GM18868 (cell line): ENCODE measurements at regions not wholly inside any gene's neighbourhood (a gene's known extent, or its start where the extent isn't known, plus 50 kb on each side); places are given as distances from the start of the nearest gene placed in this dataset.
"Not testable (repeated sequence)": the region's sequence is repeated elsewhere in the genome, so short reads cannot be mapped to it uniquely, and the experiment has no call there.

ENCODE experiments used
- ATAC-seq: cut with Tn5 transposase; IDR thresholded peaks from one replicate; pipeline ENCODE4 v1.9.1; 2021; ENCODE audit warnings: mild to moderate bottlenecking, moderate library complexity; ENCODE audit not compliant: unreplicated experiment

DNA sequence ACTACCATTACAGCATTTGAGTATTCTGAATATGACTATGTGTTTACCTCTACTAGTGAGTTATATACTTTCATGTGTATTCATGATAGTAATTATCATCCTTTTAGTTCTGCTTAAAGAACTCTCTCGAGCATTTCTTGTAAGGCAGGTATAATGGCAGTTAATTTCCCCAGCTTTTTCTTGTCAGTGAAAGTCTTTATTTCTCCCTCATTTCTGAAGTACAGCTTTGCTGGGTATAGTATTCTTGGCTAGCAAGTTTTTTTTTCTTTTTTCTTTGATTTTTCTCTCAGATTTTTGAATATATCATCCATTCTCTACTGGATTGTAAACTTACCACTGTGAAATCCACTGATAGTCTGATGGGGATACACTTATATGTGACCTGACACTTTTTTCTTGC is 165.9 kb upstream of the ARHGAP5 start:
- ATAC-seq = no peak

DNA sequence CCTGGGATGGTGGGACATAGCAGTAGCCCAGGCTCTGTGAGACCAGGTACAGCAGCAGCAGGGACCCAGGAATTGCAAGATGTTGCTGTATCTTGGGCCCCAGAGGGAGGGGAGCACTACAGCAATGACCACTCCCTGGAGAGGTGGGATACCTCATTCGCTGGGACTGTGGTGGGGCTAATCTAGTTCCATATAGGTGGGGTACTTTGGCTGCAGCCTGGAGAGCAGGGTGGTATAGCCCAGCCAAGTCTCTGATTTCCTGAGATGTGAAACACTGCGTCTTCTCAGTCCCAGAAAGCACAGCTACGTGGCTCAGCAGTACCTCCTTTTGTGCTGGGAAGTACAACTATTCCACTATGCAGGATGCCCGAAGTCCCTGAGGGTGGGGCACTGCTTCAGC is 163.7 kb upstream of the ARHGAP5 start:
- ATAC-seq = no peak

DNA sequence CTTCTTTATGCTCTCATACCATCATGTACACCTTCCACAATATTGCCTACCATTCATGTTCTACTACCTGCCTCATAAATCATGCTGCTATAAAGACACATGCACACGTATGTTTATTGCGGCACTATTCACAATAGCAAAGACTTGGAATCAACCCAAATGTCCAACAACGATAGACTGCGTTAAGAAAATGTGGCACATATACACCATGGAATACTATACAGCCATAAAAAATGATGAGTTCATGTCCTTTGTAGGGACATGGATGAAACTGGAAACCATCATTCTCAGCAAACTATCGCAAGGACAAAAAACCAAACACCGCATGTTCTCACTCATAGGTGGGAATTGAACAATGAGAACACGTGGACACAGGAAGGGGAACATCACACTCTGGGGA is 158.8 kb upstream of the ARHGAP5 start:
- ATAC-seq = not testable (repeated sequence)

DNA sequence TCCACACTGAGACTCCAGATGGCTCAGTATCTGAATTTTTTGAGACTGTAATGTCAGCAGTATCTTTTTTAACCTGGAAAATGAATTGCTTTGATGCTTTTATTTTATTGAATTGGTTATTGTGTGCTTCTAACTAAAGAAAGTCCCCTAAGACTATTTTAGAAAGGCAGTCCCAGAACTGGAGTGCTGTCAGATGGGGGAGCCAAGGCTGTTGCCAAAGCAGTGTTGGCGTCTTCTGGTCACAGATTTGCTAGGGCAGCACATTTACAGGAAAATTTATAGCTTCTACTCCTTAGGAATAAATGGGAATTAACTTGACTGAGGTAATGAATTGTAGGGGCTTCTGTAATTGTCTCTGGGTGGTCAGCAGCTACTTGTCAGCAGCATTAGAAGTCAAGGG is 157.1 kb upstream of the ARHGAP5 start:
- ATAC-seq = no peak

DNA sequence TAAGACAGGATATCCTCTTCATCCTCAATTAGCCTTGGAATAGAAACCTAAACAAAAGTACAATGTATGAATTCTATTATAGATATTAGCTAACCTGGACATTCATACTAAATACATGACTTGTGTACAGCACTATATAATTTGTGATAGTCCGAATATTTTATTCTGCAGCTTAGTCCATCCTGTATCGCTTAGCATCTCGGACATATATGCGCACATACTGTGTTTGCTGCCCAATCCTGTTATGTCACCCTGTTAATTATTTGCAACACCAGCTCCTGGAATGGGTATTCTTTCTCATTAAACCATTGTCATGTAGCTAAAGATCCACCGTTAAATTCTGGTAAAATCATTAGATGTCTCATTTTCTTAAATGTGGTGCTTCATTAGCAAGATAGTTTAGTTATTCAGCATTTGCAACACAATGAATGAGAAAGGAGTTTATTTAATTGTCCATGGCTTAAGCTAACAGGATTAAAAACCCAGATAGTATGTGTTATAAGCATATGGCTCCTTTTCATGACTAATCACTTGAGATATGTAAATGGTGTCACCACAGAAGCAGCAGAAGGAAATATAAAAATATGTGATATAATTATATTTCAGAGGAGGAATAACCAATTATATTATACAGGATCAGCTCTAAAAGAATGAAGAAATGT is 156.0 kb upstream of the ARHGAP5 start:
- ATAC-seq = no peak

DNA sequence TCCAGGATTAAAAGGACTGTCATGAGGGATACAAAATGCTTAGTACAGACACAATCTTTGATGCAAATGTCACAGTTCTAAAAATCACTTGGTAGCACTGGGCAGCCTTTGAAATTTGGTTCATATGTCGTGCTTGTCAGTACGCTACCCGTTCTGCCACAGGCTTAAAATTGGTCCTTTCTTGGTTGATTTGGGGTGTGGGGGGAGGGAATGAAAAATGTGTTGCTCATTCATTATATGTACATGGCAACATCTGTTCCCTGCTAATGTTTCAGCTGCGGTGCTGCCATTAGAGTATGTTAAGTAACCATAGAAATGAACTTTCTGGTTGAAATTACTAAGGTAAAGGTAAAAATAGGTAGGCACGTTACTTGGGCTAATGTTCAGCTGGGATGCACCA is 155.4 kb upstream of the ARHGAP5 start:
- ATAC-seq = no peak

DNA sequence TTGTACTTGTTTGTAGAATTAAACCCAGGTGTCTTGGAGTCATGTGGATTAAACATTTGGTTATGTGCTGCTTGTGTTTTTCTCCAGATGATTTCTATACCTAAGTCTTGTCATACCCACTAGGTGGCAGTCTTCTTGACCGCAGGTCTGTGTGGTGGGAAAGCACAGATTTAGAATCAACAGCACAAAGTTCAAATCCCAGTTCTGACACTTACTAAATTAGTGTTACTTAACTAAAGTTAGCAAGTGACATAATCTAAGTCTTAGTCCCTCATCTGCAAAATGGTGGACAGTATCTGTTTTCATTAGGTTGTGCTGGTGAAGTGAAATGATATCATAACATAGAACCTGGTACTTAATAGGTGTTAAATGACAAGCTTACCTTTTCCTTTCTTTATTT is 151.0 kb upstream of the ARHGAP5 start:
- ATAC-seq = peak; percentile 85

DNA sequence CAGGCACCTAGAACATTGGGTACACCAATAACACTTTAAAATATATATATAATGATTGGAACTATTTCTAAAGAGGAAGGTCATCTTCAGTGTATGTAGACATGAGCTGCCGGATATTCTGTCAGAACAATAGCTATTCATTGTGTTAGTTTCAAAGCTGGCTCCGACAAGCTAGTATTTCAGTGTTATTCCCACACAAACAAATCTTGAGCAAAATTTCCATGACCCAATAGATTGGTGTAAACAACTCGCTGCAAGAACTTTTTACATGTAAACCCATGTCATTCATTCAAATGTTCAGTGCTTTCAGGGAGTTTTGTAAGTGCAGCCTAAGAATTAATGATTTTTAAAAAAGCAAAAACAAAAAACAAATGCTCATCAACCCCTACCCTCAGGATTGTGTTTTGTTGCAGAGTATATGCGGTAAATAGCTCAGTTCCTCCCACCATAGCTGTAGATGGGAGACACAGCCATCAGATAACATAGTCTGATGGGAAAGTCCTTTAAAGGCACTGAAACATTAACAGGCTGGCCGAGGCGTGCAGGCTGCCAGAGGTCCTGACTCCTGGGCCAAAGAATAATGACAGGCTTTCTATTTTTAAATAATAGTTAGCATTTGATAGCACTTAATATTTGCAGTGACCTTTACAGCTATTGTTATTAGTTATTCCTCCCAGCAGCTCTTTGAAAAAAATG is 150.3 kb upstream of the ARHGAP5 start:
- ATAC-seq = no peak

DNA sequence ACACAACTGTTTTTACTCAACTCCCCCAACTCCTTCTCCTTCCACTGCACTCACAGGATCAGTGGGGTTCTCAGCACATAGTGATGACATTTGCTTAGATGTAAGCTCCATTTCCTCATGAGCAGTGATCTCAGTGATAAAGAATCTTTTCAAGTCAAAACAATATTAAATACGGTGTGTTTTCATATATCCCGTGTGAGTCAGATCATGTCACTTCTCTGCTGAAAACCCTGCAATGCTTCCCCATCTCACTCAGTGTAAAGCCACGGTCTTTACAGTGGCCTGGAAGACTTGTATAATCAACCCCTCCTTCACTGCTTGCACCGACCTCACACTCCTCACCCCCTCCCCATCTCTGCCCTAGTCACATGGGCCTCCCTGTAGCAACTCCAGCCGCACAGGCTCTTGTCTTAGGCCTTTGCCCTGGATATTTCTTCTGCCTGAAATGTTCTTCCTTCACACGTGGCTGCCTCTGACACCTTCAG is 149.7 kb upstream of the ARHGAP5 start:
- no peak for ATAC-seq

DNA sequence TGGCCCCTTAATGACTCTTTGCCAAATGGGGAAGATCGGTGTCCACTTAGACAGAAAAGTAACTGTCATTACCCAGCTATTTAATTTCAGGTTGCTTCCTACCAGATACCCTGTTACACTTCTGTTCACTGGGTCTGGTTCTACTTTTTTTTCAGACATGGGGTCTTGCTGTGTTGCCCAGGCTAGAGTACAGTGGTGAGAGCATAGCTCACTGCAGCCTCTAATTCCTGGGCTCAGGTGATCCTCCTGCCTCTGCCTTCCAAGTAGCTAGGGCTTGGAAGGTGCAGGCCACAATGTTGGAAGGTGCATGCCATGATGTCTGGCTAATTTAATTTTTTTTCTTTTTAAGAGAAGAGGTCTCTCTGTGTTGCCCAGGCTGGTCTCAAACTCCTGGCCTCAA is 147.0 kb upstream of the ARHGAP5 start:
- no peak for ATAC-seq

DNA sequence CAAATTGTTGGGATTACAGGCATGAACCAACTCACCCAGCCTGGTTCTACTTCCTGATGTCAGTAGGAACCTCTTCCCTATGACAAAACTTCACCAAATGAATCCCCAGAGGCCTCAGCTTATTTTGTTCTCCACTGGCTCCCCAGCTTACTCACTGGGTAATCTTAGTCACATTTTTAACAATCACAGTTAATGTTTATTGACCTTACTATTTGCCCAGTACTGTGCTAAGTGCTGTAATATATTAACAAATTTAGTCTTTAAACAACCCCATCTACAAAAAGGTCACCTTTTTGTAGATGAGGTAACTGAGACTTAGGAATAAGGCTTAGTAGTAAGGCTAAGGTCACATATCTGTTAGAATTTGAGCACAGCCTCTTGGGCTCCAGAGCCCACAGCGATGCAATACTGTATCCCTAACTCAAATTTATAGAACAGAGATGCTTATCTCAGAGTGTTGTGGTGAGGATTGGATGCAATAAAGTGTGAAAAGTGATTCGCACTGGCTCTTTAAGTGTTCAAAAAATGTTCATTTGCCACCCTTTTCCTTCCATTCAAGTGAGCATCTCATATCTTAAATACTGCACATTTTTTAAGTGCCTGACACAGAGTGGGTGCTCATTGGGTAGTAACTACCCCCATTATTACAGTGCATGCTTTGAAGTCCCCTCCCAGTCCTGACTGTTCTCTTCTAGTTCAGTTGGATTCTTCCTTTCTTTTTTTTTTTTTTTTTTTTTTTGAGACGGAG is 146.4 kb upstream of the ARHGAP5 start:
- ATAC-seq = no peak

DNA sequence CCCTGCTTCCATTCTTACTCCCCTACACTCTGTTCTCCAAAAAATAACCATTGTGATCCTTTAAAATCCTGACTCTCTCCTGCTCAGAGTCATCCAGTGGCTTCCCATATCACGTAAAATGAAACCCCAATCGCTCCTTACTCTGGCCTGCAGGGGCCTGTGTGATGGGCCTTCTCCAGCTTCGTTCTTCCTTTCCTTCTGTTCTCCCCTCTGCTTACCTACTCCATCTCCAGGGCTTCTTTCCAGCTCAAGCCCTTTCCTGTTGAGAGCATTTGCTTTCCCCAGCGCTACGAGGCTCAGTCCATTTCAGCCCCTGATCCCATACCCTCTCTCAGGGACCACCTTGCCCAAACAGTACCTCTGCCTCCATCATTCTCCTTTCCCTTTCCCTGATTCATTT is 144.4 kb upstream of the ARHGAP5 start:
- no peak for ATAC-seq

DNA sequence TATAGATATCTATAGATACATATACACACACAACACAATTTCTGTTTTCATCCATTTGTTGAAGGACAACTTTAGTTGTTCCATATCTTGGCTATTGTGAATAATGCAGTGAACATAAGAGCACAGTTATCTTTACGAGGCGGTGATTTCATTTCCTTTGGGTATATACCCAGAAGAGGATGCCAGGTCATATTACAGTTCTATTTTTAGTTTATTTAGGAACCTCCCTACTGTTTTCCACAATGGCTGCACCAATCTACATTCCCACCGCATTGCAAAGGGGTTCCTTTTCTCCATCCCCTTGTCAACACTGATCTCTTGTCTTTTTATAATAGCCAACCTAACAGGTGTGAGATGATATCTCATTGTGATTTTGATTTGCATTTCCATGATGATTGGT is 143.4 kb upstream of the ARHGAP5 start:
- no peak for ATAC-seq

DNA sequence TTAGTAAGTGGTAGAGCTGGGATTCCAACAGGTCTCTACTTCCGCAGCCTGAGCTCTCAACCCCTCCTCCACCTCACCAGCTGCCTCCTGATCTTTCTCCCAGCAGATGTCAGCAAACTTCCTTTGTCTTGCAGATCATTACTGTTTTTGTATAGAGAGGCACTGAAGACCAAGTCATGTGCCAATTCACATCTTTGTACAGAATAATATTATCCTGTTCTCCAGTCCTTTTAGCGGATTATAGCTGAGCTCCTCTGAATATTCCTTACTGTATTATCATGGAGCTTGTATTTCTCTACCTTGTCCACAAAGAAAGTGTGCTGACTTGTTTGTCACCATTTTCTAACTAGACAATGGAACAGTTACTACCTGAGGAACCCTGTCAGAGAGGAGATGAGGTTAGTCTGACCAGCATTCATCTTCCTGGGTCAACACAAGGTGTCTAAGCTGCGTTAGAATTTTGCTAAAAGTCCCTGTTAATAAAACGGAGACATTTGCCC is 142.3 kb upstream of the ARHGAP5 start:
- ATAC-seq = no peak

DNA sequence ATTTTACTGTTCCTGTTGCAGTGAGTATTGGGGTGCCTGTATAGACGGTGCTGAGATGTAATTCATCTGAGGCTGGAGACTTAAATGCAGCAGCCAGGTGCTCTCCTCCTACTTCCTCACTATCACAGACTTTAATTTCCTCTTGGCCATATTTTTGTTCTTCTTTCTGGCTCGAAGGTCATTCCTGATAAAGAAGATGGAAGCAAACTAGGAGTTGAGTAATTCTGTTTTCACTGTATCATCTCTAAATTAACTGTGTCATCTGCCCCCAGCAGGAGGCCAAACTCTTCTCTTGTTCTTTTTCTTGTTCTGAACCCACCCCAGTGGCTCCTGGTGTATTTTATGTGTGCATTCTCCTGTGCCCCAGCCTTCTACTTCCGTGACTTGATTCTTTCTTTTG is 141.7 kb upstream of the ARHGAP5 start:
- ATAC-seq = no peak

DNA sequence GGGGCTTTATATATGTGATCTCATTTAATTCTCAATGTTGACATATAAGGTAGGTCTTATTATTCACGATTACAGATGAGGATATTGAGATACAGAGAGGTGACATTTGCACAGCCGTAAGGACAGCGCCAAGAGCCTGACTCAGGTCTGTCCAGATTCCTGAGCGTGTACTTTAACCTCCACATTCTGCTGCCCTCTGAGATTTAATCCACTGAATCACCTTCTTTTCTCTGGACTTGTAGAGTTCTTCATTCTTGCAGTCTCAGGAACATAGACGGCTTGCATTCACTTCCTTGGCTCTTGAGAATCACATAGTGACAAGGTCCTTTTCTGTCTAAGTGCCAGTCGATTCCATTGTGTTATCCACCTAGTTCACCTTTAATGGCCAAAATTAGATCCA is 141.0 kb upstream of the ARHGAP5 start:
- no peak for ATAC-seq

DNA sequence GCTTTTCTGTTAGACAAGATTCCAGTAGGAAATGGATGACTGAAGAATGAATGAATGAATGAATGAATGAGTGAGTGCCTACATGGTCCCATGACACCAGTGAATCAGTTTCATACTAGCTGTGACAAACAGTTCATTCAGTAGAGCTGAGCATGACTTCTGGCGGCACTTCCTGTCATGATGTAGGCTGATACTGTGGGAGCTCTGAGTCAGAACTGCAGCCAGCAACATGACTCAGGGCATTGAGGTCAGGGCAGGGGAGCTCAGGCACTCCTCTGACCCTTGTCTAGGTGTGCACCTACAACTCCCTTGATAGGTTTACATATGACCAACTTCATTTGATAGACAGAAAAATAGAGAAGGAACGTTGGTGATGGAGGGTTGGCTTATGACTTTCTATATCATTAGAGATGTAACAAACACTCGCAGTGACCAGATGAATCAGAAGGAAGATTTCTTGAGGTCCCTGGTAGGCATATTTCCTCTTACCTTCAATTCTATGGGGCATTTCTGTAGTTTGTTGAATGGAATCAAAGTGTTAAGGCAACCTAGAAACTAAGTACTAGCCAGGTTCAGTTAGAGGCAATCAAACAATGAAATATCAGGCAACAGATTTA is 139.3 kb upstream of the ARHGAP5 start:
- peak; percentile 98 for ATAC-seq

DNA sequence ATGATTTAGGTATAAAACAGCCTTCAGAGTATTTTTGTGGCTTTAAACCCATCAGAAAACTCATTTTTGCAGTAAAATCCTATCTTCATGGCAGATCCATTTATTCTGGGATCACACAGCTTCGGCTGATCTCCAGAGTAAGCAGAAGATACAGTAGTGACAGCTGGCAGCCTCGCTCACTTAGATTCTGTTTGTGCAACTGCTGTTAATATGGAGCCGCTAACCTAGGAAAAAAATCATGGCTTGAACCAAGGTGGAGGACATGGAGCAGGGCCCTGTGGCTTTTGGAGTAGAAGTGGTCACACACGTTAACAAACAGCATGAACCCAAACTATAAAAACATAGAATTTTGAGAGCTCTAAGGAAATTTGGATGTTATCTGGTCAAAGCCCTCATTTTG is 137.2 kb upstream of the ARHGAP5 start:
- no peak for ATAC-seq

DNA sequence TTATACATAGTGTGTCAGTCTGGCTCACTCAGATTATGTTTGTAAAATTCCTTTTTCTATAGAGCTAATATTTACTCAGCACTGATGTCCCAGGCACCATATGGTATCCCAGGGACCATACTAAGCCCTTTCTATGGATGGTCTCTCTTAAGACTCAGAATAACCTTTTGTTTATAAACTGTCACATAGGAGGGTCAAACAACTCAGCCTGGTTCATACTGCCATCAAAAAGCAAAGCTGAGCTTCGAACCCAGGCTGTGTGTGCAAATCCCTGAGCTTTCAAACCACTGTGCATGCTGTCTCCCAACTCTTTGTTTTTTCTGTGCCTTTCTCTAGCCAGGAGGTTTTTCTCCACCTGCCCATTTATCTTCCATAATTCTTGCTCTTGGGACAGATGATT is 135.6 kb upstream of the ARHGAP5 start:
- no peak for ATAC-seq

DNA sequence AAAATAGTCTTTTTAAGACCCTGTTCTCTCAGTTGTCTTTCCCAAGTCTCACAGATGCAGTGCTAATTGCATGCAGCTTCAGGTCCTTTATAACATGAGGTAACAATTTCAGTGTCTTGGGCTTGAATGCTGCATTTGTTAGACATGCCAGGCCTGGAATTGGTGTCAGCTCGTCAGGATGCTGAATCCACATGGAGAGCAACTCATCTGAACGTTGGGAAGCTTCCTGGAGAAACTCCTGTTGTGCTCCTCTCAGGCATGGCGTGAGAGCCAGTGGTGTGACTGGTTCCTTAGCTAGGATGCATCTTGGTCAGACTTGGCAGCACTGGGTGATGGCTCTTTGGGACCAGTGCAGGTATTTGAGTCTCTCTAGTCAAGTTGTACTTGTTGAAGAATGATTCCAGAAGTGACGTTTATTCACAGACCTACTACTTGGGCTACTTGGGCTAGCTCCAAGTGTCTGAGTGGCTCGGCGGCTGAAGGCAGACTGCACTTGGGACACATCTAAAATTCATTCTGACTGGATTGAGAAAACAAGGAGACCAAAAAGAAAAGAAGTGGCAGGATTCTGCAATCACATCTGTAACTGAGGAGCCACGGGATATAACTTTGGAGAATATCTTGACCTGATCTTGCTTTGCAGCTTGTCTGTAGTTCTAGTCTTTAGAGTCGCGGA is 134.8 kb upstream of the ARHGAP5 start:
- no peak for ATAC-seq
